Erythroblast (primary cell): ENCODE measurements at regions not wholly inside any gene's neighbourhood (a gene's known extent, or its start where the extent isn't known, plus 50 kb on each side); places are given as distances from the start of the nearest gene placed in this dataset.

Source experiments
- GATA1 ChIP-seq: IDR thresholded peaks from 2 replicates; pipeline ENCODE4 v1.6.1; 2011; ENCODE audit warnings: low read depth, mild to moderate bottlenecking, control low read depth, low read length, moderate library complexity
- POLR2A ChIP-seq: IDR thresholded peaks from 2 replicates; pipeline ENCODE4 v1.6.1; 2011; ENCODE audit warnings: mild to moderate bottlenecking, low read length

DNA sequence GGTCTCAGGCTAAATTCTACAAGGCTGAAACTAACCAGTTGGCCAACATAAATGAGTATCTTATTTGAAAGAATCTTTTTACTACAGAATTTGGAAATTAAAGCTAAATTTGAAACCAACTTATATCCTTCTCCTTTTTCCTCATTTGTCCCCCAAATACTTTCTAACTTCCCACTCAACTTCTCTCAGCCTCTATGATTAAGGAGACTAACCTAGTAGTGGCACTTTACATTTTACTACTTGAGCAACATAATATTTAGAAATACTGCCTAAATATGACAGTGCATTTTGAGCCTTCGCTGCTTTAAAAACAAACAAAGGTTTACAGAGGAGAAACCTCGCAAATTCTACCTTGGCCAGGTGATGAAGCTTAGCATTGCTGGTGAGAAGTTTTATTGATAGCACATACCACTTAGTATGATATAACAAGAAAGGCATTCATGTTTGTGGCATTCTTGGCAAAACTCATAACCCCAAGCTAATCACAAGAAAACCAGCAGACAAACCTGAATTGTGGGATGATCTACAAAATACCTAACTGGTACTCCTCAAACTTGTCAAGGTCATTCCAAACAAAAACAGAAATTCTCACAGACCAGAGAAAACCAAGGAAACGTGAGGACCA, 432.1 kb upstream of the CFAP20DC start:
- TF ChIP-seq POLR2A, result no peak
- no peak for TF ChIP-seq GATA1
